ENCODE measurements at regions not wholly inside any gene's neighbourhood (a gene's known extent, or its start where the extent isn't known, plus 50 kb on each side); places are given as distances from the start of the nearest gene placed in this dataset.

GRCh38 chr17:45732926-45733505 is 51.1 kb upstream of the CRHR1 start:
- TF ChIP-seq CTCF (conservative IDR thresholded peaks at IDR 0.05; ENCODE audit: low read length) = no peak
- no peak for TF ChIP-seq EZH2phosphoT487 (IDR thresholded peaks at IDR 0.05; ENCODE audit: borderline replicate concordance)
- no peaks in the 10 kb centered on the region for H3K4me1 ChIP-seq (ENCODE audit: insufficient read depth, low read length, poor library complexity, severe bottlenecking)

GRCh38 chr17:45733781-45734180 is 50.3 kb upstream of the CRHR1 start:
- H3K4me1 ChIP-seq (ENCODE audit: insufficient read depth, low read length, poor library complexity, severe bottlenecking) = no peaks in the 10 kb centered on the region
- H3K4me3 ChIP-seq (ENCODE audit: low read length, poor library complexity, severe bottlenecking) = no peak overlapping the region
- no peaks in the 10 kb centered on the region for H3K27me3 ChIP-seq (ENCODE audit: insufficient read depth, low read length, poor library complexity, severe bottlenecking)
- H3K79me2 ChIP-seq (ENCODE audit: insufficient read depth, low read length) = no peaks in the 10 kb centered on the region
- no peaks in the 10 kb centered on the region for H3F3A ChIP-seq (ENCODE audit: low read depth)
- no peaks in the 10 kb centered on the region for H4K20me1 ChIP-seq (ENCODE audit: insufficient read depth, low read length, poor library complexity, severe bottlenecking)
- H2AFZ ChIP-seq (ENCODE audit: low read length) = no peak overlapping the region
- no peak overlapping the region for H3K9ac ChIP-seq (ENCODE audit: low read depth, low read length, poor library complexity, severe bottlenecking)
- H3K9me2 ChIP-seq (replicated peaks; ENCODE audit: low read depth, low read length) = no peaks in the 10 kb centered on the region
- H3K36me3 ChIP-seq (ENCODE audit: insufficient read depth, low read length) = no peaks in the 10 kb centered on the region
- no peak overlapping the region for H3K4me2 ChIP-seq (ENCODE audit: low read depth, low read length, poor library complexity, severe bottlenecking)
- TF ChIP-seq EZH2phosphoT487 (IDR thresholded peaks at IDR 0.05; ENCODE audit: borderline replicate concordance) = no peak
- TF ChIP-seq CTCF (conservative IDR thresholded peaks at IDR 0.05; ENCODE audit: low read length) = no peak
- peaks cover 10% of the 10 kb centered on the region for H3K9me3 ChIP-seq (ENCODE audit: insufficient read depth, low read depth, low read length)

More at GRCh38 chr17:45732926-45733505, 51.1 kb upstream of the CRHR1 start:
- no peak overlapping the region for H2AFZ ChIP-seq (ENCODE audit: low read length)
- H3K36me3 ChIP-seq (ENCODE audit: insufficient read depth, low read length) = no peaks in the 10 kb centered on the region
- no peaks in the 10 kb centered on the region for H3K9me2 ChIP-seq (replicated peaks; ENCODE audit: low read depth, low read length)
- no peak overlapping the region for H3K4me2 ChIP-seq (ENCODE audit: low read depth, low read length, poor library complexity, severe bottlenecking)
- no peak overlapping the region for H3K9ac ChIP-seq (ENCODE audit: low read depth, low read length, poor library complexity, severe bottlenecking)
- H3F3A ChIP-seq (ENCODE audit: low read depth) = no peaks in the 10 kb centered on the region
- H3K79me2 ChIP-seq (ENCODE audit: insufficient read depth, low read length) = no peaks in the 10 kb centered on the region
- no peaks in the 10 kb centered on the region for H4K20me1 ChIP-seq (ENCODE audit: insufficient read depth, low read length, poor library complexity, severe bottlenecking)
- H3K9me3 ChIP-seq (ENCODE audit: insufficient read depth, low read depth, low read length) = peaks cover 10% of the 10 kb centered on the region
- H3K27me3 ChIP-seq (ENCODE audit: insufficient read depth, low read length, poor library complexity, severe bottlenecking) = no peaks in the 10 kb centered on the region
- H3K4me3 ChIP-seq (ENCODE audit: low read length, poor library complexity, severe bottlenecking) = no peak overlapping the region

Data from Loucy (cell line).